GM18499 (cell line): ENCODE measurements at regions not wholly inside any gene's neighbourhood (a gene's known extent, or its start where the extent isn't known, plus 50 kb on each side); places are given as distances from the start of the nearest gene placed in this dataset.
A peak's percentile ranks its signal among the peaks of the same experiment; 100 is the strongest.

Experiments
- ATAC-seq: cut with Tn5 transposase; IDR thresholded peaks from one replicate; pipeline ENCODE4 v1.9.1; 2021; ENCODE audit warnings: moderate number of reproducible peaks; ENCODE audit not compliant: insufficient read depth, unreplicated experiment

DNA sequence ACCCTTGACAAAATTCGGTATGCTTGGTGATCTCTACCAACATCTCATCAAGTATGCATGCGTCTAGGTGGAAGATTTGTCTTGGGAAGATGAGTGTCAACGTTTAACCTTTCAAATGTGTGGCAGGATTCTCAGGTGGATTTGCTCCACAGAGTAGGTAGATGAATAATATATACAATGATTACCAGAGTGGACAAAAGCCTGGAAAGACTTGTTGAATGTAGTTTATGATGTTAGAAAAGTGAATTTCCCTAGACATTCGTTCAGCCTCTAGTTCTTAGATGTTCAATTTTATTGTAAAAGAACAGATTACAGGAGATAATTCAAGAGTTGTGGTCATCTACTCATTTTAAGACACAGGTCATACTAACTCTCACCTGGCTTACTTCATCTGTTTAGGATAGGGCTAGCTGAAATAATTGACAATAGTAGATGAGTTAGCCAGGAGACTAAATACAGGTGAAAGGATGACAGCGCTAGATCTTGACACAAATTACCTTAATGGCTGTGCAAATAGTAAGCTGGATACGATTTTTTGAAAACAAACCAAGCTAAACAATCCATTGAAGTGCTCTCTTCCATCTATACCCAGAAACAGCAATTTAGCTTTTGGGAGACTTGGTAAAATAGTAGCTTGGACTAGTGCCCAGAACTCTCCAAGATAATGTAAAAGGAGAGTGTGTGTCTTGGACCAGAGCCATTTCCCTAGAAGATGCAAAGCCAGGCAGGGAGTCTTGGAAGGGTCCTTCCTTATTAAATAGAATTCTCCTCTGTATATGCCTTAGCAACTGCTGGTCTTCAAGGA is 168.0 kb downstream of the DACT1 start:
- no peak for ATAC-seq

DNA sequence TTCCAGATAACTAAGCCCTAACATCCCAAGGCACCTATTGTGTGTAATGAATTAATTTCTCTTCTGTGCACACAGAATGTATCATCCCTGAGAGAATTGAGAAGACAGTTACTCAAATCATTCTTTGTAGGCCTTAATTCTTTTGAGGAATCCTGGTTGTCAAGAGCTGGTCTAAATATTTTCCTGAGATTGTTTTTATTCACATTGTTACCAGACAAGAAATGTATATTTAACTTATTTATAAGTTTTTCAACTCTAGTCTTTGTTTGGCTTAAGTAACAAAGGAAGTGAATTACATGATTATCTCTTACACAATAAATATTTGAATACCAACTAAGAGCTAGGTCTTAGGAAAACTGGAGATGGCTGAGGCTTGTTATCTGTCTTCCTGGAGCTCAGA is 169.4 kb downstream of the DACT1 start:
- no peak for ATAC-seq

DNA sequence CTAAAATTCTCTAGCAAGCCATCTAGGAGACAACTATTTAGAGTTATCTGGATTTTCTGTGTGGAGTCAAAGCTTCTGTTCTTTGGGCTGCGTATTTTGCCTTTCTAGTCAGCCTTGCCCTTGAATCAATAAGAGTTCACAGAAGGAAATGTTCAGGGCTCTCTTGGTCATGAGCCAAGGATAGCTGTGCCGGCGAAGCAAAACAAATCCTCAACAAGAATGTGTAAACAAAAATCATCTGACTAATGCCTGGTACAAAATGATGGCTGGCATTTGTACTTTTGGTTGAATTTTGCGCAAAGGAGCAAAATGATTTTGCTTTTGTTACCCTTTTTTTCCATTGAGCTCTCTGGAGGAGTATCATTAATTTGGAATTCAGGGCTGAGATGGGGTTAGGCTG is 171.1 kb downstream of the DACT1 start:
- ATAC-seq = no peak

DNA sequence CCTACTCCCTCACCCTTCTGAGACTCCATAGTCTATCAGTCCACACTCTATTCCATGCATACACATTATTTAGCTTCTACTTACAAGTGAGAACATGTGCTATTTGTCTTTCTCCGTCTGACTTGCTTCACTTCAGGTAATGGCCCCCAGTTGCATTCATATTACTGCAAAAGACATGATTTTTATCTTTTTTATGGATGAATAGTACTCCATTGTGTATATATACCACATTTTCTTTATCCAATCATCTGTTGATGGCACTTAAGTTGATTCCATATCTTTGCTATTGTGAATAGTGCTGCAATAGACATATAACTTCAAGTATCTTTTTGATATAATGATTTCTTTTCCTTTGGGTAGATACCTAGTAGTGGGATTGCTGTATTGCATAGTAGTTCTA is 171.8 kb downstream of the DACT1 start:
- ATAC-seq = no peak

DNA sequence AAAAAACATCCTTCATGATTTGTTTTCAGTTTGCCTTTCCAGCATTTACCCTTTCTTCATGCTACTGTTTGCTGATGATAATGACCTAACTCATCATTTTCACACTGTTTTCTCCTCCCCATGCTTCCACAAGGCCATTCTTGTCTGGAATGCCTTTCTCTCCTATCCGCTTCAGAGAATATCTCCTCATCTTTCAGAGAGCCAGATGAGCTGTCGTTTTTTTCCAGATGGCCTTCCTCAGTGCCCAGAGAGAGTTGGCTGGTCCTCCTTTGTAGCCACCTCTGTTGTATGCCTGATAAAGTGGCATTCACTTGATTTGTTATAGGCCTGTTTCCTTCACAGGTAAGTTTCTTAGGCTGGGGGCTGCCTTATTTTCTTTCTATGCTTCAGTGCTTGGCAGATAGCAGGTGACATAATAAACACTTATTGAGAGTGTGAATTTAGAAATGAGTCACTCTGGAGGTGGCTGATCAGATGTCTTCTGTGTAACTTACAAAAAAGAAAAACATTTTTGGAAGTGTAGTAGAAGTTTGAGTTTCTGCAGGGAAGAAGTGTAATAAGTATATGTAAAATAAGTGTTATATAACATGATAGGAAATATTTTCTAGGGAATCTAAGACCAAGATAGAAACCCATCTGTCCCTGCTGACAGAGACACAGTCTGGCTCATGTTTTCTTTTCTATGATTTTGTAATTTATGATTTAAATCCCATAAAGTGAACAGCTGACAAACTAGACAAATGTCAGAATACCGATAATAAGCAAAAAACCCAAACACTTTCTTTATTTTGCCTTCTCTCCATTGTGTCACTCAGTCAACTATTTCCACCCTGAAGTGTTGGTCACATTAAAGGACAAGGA is 174.5 kb downstream of the DACT1 start:
- peak; percentile 80 for ATAC-seq

DNA sequence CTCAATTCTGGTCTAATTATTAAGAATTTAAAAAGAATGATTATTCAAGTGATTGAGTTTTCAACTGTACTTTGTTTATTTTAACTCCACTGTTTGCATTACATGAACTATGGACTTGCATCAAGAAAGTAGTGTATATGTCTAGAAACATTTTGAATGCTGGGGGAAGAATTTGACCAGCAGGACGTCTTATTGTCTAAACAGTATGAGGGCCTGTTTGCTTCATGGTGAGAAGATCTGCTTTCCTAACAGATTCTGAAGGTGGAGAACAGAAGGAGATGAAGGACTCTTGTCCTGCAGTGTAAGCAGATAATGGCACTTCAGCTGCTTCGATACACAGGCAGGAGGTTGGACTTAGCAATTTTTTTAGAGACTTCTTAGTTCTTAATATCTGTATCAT is 176.0 kb downstream of the DACT1 start:
- no peak for ATAC-seq

DNA sequence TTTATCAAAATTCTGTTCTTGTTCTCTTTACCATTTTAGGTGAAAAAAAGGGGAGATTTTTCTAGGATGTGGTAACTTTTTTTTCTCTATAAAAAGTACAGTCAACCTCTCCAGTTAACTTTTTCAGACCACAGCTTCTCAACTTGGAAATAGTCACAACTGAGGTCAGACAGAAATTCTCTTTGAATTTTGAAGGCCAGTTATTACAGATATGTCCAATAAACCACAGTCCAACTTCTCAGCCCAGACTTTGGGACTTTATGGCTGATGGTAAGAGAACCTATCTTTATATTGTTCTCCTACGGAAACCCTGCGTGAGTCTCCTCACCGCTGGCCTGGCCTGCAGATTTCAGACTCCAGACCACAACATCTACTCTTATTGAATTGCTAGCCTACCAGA is 176.7 kb downstream of the DACT1 start:
- ATAC-seq = no peak

DNA sequence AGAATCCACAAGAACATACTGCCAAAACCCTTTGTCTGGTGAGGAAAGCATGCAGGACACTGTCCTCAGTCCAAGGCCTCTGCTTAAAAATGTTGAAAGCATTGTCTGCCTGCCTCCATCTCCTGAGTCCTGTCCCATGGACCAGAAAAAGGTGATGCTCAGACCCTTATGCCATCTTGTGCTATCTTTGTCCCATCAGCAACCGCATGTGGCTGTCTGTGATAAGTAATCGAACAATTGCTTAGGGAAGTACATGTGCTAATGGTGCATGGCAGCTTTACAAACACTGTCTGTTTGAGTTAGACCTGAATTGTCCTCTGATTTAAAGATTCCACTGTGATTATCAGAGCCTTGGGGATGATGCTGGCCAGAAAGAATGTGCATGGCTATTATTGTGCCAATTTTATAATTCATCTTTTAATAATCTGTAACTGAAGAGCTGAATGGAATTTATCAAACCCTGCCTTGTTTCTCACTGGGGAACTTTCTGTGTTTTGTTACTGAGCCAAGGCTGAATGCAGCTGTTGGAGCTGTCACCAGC is 177.5 kb downstream of the DACT1 start:
- ATAC-seq = no peak

DNA sequence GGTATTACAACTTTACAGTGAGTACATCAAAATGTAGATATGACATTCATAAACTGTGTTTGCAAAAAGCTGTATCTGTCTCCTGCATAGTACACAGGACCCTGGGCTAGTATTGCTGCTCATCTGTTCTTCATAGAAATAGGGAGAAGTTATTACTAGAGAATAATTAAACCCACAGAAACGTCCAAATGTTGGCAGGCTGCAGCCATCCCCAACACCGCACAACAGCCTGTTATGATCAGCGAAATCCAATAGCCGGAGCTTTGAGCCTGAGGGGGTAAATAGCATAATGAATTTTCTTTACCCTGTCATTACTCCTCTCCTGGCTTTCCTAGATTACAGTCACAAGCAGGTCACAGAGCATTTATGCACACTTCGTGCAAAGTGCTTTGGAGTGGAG is 178.0 kb downstream of the DACT1 start:
- ATAC-seq = no peak

DNA sequence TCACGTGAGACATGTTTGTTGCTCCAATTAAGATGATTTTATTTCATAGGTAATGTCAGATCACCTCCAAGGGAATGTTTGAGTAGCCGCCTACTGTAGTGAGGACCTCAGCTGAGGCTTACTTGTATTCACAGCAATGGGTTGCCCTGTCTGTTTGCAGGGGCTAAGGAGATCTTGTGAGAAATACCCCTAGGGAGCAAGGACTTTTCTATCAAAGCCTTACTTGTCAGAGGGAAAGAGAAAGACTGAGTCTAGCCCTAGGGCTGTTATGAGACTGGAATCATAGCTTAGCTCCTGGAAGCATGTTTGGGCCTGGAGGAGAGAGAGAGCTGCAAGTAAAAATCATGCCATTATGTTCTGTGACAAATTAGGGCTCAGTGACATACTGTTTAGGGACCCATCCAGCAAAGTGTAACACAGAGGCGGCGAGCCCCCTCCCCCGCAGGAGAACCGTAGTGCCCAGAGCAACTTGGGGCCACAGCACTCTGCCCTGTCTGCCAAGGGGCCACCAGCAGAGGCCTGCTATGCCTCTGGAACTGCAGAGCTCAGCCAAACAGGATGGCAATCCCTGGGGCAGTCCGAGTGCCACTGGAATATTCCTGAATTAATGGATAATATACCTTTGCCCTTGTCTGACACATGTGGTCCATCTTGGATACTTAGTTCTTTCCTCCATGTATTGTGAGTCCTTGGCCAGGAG is 178.8 kb downstream of the DACT1 start:
- no peak for ATAC-seq

DNA sequence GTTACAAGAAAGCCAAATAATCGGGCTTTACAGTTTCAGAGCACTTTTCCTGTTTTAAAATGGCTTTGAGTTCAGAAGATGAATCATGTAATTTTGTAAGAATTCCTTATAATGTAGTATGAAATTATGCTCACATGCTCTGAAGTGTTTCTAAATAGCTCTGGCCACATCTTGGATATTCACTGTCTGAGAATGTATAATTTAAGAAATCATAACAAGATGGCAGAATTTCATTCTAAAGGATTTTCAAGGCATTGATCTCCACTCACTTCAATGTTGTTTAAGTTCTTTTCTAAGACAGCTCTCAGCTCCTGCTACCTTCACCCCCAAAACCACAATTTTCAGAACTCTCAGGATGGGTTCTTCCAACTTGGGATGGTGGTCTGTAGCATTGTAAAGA is 180.1 kb downstream of the DACT1 start:
- no peak for ATAC-seq

DNA sequence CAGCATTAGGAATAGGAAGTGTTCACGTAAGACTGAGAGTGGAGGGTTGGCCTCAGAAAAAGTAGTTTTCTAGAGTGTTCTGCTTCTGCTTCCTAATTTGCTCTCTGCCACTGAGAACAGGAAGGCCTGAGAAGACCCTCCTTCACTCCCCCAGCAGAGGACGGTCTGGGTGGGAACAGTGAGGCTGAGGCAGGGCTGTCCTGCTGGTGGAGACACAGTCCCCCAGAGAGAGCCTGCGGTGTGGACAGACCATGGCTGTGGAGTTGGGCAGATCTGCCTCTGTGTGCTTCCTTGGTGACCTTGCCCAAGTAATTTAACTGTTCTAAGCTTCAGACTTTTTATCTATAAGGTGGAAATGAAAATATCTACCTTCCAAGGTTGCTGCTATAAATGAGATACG is 182.3 kb downstream of the DACT1 start:
- ATAC-seq = no peak

DNA sequence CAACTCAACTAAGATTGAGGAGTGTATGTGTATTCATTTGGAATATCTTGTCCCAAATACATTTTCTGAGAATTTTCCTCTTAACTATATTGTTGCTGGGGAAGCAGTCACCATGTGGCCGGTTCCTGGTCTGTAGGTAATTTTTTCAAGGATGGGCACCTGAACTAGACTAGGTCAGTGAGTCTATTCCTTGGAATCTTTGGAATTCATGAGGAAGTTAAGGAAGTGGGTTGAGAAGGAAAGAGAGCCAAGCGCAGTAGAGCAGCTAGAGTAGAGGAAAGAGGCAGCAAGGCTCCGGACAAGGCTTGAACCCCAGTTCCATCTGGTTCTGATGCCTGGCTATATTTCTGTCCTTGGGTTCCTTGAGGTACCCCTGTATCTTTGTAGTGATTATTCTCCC is 183.7 kb downstream of the DACT1 start:
- no peak for ATAC-seq

DNA sequence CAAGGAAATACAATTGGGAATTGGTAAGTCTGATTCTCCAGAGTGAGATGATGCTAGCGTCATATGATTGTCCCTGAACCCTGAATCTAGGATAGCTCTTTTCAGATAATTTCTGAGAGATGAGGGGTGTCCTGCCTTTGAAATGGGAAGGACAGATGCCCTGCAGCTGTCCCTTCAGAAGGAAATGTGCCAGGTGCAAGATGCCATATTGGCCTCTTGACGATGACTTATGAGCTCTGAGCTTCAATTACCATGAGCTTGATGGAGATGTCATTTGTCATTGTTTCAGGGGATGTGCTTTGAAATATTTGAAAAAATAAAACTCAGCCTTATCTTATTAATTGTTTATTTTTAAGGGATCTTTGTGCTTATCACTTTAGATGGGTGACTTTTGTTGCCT is 185.1 kb downstream of the DACT1 start:
- ATAC-seq = no peak

DNA sequence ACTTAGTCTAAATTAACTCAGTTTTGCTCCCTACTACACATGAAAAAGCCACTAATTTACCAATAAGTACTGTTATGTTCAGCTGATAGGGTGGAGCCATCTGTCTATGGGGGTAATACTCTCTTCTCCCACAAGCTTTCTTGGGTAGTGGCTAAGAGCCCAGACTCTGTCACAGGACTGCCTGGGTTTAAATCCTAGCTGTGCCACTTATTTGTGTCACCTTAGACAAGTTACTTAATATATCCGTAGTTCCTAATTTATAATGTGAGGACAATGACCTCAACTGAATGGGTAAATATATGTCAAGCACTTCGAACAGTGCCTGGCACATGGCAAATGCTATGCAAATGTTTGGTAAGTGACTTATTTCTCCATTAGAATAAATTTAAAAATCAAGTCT is 185.6 kb downstream of the DACT1 start:
- ATAC-seq = no peak

DNA sequence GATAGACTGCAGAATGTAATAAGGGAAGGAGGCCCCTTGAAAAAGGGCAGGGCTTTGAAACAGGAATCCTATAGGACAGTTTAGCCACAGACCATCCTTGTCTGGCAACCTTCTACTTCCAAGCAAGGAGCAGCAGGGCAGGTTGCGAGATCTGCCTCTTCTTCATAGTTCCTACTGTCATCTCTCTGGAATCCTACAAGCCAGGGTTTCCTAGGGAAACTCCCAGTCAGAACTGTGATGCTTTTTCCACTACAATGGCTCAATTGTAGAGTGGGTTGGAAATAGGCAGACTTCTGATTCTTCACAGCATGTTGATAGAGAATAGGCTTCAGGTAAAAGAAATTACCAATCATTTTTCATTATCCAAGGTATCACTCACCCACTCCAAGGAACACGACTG is 186.3 kb downstream of the DACT1 start:
- no peak for ATAC-seq

DNA sequence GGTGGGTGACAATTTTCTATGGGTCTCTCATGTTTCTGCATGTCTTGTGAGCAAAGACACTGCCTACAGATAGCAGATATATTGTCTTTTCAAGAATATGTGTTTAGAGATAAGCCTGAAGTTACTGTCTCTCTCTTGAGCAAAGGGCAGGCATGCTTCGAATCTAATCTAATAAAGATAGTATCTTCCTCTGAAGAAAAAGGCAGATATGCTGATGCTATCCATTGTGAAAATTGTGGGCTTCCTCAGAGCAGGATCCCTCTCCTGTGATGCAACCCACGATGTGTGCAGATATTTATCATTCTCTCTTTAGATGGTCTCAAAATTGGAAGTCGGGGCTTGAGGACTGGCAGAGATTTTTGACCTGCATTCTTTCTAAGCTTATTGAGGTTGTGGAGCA is 187.0 kb downstream of the DACT1 start:
- ATAC-seq = no peak

DNA sequence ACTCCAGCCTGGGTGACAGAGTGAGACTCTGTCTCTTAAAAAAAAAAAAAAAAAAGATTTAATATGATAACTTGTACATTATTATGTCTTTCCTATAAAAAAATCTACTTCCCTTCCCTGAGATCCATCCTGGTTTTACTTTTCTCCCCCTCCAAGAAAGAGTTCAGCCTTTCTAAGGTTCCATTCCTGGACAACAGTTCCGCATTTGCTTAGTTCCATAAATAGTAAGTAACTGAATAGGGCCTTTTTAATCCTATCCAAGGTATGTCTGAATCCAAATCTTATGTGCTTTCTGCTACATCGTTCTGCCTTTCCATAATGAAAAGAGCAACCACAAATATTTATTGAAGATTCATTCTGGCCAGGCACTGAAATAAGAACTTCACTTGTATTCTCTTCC is 187.8 kb downstream of the DACT1 start:
- ATAC-seq = no peak

DNA sequence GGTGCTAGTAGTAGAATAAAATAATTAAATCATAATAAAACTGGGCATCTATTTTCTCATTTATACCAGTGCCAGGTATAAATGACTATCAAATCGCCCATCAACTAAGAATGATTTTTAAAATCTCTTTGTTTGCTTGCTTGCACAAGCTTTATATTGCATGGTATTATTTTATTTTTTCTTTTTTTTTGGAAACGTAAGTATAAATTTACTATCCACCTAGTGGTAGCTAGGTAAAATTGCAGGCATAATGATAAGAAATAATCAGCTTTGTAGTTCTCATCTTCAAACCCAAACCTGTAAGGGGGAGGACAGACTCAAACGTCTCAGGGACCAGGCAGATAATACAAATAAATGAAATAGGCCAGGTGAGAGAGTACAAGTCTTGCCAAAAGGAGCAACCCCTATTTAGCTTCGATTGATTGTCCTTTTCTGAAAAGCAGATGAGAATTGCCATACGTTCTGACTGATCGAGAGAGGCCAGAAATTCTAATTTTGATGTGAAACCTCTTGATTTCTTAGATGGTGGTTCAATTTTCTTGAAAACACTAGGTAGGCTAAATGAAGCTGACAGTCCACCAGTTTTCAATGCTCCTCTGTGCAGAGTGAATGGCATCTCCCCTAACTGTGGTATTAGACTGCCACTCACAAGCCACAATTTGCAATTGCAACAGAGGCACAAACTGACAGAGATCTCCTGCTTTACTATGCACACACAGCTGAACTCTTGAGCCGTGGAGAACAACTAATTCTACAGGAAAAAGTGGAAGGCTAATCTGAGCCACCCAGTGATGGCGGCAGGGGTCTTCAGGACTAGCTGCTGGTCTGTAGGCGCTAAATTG is 189.3 kb downstream of the DACT1 start:
- ATAC-seq = no peak

DNA sequence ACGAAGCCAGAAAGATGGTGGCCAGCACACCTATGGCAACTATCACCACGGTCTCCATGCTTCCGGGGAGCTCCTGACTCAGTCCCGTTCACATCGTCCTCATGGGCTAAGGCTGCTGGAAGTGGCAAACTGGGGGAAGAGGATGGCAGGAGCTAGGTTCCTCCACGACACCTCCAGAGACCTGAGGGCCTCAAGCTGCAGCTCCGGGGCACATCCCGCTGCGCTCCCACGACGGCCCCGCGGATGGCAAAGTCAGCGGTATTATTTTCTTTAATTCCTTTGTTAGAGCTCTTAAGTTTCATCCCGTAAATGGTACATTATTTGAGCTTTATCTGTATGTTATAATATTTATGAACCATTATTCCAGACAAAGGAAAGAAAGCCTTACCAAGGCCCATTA is 190.5 kb downstream of the DACT1 start:
- no peak for ATAC-seq
